ENCODE measurements at regions not wholly inside any gene's neighbourhood (a gene's known extent, or its start where the extent isn't known, plus 50 kb on each side); places are given as distances from the start of the nearest gene placed in this dataset.
"Not testable (repeated sequence)": the region's sequence is repeated elsewhere in the genome, so short reads cannot be mapped to it uniquely, and the experiment has no call there.

GRCh38 chr5:18544421-18544820, 910.2 kb downstream of the TAF11L14 start:
- DNase-seq (ENCODE audit: low read depth in 2 of 2) = no peak

GRCh38 chr5:18546591-18546990, 912.3 kb downstream of the TAF11L14 start:
- no peak for DNase-seq (ENCODE audit: low read depth in 2 of 2)

GRCh38 chr5:18551716-18552115, 917.5 kb downstream of the TAF11L14 start:
- no peak for DNase-seq (ENCODE audit: low read depth in 2 of 2)

- DNase-seq (ENCODE audit: low read depth in 2 of 2) = no peak
These were observed 919.0 kb downstream of the TAF11L14 start for GRCh38 chr5:18553269-18553668.

GRCh38 chr5:18560602-18561001, 926.3 kb downstream of the TAF11L14 start:
- no peak for DNase-seq (ENCODE audit: low read depth in 2 of 2)

- no peak for DNase-seq (ENCODE audit: low read depth in 2 of 2)
These were observed 929.6 kb downstream of the TAF11L14 start for GRCh38 chr5:18563853-18564252.

GRCh38 chr5:18566671-18567070, 932.4 kb downstream of the TAF11L14 start:
- no peak for DNase-seq (ENCODE audit: low read depth in 2 of 2)

- no peak for DNase-seq (ENCODE audit: low read depth in 2 of 2)
These were observed 942.3 kb downstream of the TAF11L14 start for GRCh38 chr5:18576586-18576985.

- no peak for DNase-seq (ENCODE audit: low read depth in 2 of 2)
These were observed 966.9 kb downstream of the TAF11L14 start for GRCh38 chr5:18601185-18601584.

- DNase-seq (ENCODE audit: low read depth in 2 of 2) = no peak
These were observed 968.1 kb downstream of the TAF11L14 start for GRCh38 chr5:18602402-18602801.

GRCh38 chr5:18605186-18605585, 970.9 kb downstream of the TAF11L14 start:
- no peak for DNase-seq (ENCODE audit: low read depth in 2 of 2)

- no peak for DNase-seq (ENCODE audit: low read depth in 2 of 2)
These were observed 973.3 kb downstream of the TAF11L14 start for GRCh38 chr5:18607570-18607969.

GRCh38 chr5:18617191-18617590, 982.9 kb downstream of the TAF11L14 start:
- DNase-seq (ENCODE audit: low read depth in 2 of 2) = not testable (repeated sequence)

- DNase-seq (ENCODE audit: low read depth in 2 of 2) = no peak
These were observed 996.3 kb downstream of the TAF11L14 start for GRCh38 chr5:18630458-18631045.

GRCh38 chr5:18652404-18653215, 1018.4 kb downstream of the TAF11L14 start:
- DNase-seq (ENCODE audit: low read depth in 2 of 2) = no peak

GRCh38 chr5:18653216-18653752, 1019.0 kb downstream of the TAF11L14 start:
- DNase-seq (ENCODE audit: low read depth in 2 of 2) = no peak

- DNase-seq (ENCODE audit: low read depth in 2 of 2) = no peak
These were observed 1026.3 kb downstream of the TAF11L14 start for GRCh38 chr5:18660511-18660910.

- DNase-seq (ENCODE audit: low read depth in 2 of 2) = no peak
These were observed 1028.0 kb downstream of the TAF11L14 start for GRCh38 chr5:18662231-18662630.

- not testable (repeated sequence) for DNase-seq (ENCODE audit: low read depth in 2 of 2)
These were observed 1040.0 kb downstream of the TAF11L14 start for GRCh38 chr5:18674212-18674611.

- DNase-seq (ENCODE audit: low read depth in 2 of 2) = no peak
These were observed 1040.8 kb downstream of the TAF11L14 start for GRCh38 chr5:18675041-18675440.

GRCh38 chr5:18686253-18686652, 1052.0 kb downstream of the TAF11L14 start:
- no peak for DNase-seq (ENCODE audit: low read depth in 2 of 2)

GRCh38 chr5:18687429-18687828, 1053.2 kb downstream of the TAF11L14 start:
- DNase-seq (ENCODE audit: low read depth in 2 of 2) = no peak

- DNase-seq (ENCODE audit: low read depth in 2 of 2) = no peak
These were observed 1065.4 kb downstream of the TAF11L14 start for GRCh38 chr5:18699681-18700080.

All from stimulated activated CD4-positive, alpha-beta T cell treated with anti-CD3 and anti-CD28 coated beads, Interleukin-12 subunit alpha, Interleukin-12 subunit beta, amount 100 ng/mL, for 24 hours (primary cell).